ENCODE measurements at regions not wholly inside any gene's neighbourhood (a gene's known extent, or its start where the extent isn't known, plus 50 kb on each side); places are given as distances from the start of the nearest gene placed in this dataset.

GRCh38 chr11:119983240-119983732 lies 154.6 kb downstream of the TRIM29 start:
- TF ChIP-seq POLR2AphosphoS5 (IDR thresholded peaks at IDR 0.05; ENCODE audit: low read depth, low read length) (no peak), TAF1 (IDR thresholded peaks at IDR 0.05; ENCODE audit: borderline replicate concordance, low read depth, low read length) (no peak), POLR2A (IDR thresholded peaks at IDR 0.05; ENCODE audit: low read depth, low read length) (no peak)
